ENCODE measurements at regions not wholly inside any gene's neighbourhood (a gene's known extent, or its start where the extent isn't known, plus 50 kb on each side); places are given as distances from the start of the nearest gene placed in this dataset.
"Not testable (repeated sequence)": the region's sequence is repeated elsewhere in the genome, so short reads cannot be mapped to it uniquely, and the experiment has no call there.

GRCh38 chr17:70677783-70678647 is 508.7 kb downstream of the KCNJ2 start:
- DNase-seq (ENCODE audit: low read depth in 3 of 3, low spot score in 2 of 3) = no peak

GRCh38 chr17:70678889-70679288 is 509.6 kb downstream of the KCNJ2 start:
- DNase-seq (ENCODE audit: low read depth in 3 of 3, low spot score in 2 of 3) = no peak

GRCh38 chr17:70683936-70684335 is 514.6 kb downstream of the KCNJ2 start:
- DNase-seq (ENCODE audit: low read depth in 3 of 3, low spot score in 2 of 3) = no peak

DNA sequence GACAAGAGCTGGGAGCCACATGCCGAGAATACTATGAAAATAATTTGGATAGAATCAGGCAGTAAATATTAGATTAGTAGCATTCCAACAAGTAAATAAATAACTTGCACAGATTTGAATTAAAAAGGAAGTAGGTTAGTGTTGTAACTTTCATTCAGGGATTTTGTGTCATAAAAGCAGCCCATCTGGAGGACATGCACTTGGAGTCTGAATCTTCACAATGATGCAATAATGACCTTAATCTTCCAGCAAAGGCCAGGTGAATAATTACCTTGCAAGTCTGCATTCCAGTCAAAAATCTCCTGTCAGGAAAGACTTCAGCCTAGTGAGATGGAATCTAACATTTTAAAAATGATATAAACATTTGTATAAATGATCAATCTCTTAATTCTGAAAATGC is 518.1 kb downstream of the KCNJ2 start:
- DNase-seq (ENCODE audit: low read depth in 3 of 3, low spot score in 2 of 3) = no peak

DNA sequence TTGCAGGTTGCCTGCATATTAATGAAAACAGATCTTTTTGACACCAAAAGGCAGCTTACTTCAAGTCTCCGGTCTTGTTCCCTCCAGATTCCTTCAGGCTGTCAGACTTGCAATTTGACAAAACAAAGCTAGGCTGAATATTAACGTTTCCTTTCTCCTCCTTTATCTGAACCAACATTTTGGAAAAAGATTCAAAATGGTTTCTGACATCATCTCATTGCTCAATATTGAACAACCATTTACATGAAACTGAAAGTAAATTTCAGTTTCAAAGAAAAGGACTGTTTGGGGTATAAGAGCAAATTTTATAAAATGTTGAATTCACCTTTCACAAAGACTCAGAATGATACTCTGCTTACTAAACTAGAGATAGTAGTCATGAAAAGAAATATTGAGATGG is 521.8 kb downstream of the KCNJ2 start:
- no peak for DNase-seq (ENCODE audit: low read depth in 3 of 3, low spot score in 2 of 3)

GRCh38 chr17:70699408-70699807 is 530.1 kb downstream of the KCNJ2 start:
- DNase-seq (ENCODE audit: low read depth in 3 of 3, low spot score in 2 of 3) = no peak

- no peak for DNase-seq (ENCODE audit: low read depth in 3 of 3, low spot score in 2 of 3)
These were observed 533.4 kb downstream of the KCNJ2 start for GRCh38 chr17:70702683-70703255.

DNA sequence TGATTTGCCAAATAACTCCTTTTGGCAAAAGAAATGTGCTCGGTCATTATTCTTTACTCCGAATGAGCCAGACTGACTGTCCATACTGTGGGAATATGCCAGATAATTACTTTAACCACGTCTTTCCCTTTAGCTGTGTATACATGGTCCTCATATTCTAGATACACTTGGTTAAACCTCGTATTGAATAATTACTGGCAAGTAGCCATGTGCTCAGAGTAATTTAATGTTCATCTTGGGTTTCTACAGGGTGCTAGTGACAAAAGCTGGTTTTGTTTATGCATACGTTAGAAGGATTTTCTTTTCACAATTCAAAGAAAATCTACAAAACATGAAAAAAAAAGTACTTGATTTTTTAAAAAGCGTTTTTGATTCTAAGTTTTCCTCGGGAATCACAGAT is 540.3 kb downstream of the KCNJ2 start:
- DNase-seq (ENCODE audit: low read depth in 3 of 3, low spot score in 2 of 3) = no peak

DNA sequence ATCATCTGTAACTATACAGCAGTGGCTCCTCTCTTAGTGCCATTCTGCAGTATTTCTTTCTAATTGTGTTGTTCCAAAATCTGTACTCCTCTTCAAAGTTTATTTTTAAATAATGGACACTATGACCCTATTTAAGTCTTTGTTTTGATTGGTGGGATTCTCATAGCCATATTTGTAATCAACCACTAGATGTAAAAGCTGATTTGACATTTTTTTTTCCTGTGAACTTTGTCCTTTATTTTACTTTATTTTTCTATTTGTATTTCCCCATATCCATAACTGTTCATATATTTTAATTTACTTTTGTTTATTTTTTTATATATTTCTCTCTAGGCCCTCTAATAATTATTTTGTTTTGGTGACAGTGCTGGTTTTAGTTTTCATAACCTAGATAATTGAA is 544.4 kb downstream of the KCNJ2 start:
- no peak for DNase-seq (ENCODE audit: low read depth in 3 of 3, low spot score in 2 of 3)

- no peak for DNase-seq (ENCODE audit: low read depth in 3 of 3, low spot score in 2 of 3)
These were observed 547.2 kb downstream of the KCNJ2 start for GRCh38 chr17:70716551-70716950.

DNA sequence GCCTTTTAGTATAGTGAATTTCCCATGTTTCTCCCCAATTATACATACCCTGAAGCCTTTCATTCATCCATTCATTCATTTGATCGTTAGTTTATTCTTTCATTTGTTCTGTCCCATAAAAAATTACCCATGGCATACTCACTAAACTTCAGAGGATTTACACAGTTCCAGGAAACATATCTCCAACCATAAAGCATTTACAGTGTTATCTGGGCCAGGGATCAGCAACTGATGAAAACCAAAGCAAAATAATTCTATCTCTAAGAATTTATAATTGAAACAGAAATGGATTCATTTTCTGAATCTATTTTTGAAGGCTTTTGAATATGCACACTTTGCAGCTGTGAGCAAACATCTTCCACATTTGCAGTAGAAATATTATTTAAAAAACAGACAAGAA is 547.7 kb downstream of the KCNJ2 start:
- no peak for DNase-seq (ENCODE audit: low read depth in 3 of 3, low spot score in 2 of 3)

- DNase-seq (ENCODE audit: low read depth in 3 of 3, low spot score in 2 of 3) = no peak
These were observed 567.1 kb downstream of the KCNJ2 start for GRCh38 chr17:70736375-70736957.

DNA sequence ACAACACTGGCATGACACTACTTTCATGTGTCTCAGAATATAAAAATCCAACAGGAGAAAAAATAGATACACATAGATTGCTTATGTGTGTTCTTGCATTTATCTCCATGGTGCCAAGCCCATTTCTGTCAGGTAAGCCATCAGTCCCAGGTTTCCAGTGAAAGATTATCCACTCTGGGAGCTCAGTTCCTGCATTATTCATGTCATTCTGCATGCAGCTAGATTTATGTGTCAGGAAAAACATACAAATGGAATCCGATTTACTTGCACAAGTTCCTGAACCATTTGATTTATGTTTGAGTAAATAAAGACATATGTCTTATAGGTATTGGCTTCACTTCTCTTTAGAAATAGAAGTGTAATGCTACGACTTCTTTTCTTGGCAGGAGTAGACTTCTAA is 569.7 kb downstream of the KCNJ2 start:
- no peak for DNase-seq (ENCODE audit: low read depth in 3 of 3, low spot score in 2 of 3)

- not testable (repeated sequence) for DNase-seq (ENCODE audit: low read depth in 3 of 3, low spot score in 2 of 3)
These were observed 577.2 kb downstream of the KCNJ2 start for GRCh38 chr17:70746574-70746973.

DNA sequence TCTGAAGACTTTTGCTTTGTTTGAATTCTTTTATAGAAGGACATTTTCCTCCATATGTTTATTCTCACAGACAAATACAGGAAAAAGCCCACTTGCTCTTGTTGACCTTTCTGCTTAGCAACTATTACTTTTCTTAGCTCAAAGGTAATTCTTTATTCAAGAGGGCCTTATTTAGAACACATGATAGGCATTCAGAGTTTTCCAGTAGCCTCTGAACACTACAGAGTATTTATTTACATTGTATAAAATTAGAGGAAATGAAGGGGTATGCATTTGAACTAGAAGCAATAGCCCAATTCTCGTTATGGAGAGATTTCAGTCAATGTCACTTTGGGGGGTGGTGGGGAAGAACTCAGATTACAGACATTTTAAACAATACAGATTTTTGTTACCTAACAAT is 581.7 kb downstream of the KCNJ2 start:
- DNase-seq (ENCODE audit: low read depth in 3 of 3, low spot score in 2 of 3) = no peak

DNA sequence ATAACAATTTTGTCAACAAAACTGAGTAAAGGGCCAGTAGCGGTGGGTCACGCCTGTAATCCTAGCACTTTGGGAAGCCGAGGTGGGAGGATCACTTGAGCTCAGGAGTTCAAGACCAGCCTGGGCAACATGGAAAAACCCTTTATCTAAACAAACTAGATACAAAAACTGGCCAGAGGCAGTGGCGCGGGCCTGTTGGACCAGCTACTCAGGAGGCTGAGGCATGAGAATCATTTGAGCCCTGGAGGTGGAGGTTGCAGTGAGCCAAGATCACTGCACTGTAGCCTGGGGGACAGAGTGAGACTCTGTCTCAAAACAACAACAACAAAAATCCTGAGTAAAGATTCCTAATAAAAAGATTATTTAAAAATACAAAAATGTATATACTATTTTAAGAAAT is 583.1 kb downstream of the KCNJ2 start:
- DNase-seq (ENCODE audit: low read depth in 3 of 3, low spot score in 2 of 3) = not testable (repeated sequence)

- no peak for DNase-seq (ENCODE audit: low read depth in 3 of 3, low spot score in 2 of 3)
These were observed 583.7 kb downstream of the KCNJ2 start for GRCh38 chr17:70752966-70753467.

DNA sequence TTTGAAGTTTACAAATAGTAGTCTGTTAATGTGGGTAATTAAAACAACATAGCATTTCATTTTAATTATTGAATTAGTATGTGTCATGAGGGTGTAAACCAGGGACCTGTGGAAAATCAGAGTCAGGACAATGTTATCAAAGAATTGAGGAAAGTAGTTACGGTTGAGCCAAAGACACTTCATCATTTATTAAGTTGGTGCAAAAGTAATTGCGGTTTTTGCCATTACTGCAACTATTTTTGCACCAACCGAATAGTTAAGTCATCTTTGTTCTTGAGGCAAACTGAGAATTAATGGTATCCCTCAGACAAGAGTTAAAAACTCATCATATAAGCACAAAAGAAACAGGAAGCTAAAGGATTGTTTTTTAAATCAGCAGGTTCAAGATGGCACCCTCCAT is 593.7 kb downstream of the KCNJ2 start:
- DNase-seq (ENCODE audit: low read depth in 3 of 3, low spot score in 2 of 3) = no peak

GRCh38 chr17:70767102-70767701 is 597.9 kb downstream of the KCNJ2 start:
- DNase-seq (ENCODE audit: low read depth in 3 of 3, low spot score in 2 of 3) = peak in 1 of 3 donors; percentile 27

DNA sequence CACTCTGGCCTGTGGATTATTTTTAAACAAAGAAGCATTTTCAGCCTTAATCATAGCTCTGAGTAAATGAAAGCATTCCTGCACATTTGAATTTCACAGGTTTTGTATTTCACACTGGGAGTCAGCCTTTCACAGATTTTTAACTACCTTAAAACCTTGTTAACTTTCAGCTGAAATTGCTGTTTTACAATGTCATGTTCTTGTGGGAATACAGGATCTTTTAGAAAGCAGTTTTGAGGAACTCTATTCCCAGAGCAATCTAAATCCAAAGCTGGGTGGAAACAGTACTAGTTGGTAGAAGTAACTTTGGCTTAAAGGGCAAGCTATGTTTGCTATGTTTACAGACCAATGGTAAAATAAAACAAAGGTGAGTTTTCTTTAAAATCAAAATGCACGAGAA is 600.6 kb downstream of the KCNJ2 start:
- no peak for DNase-seq (ENCODE audit: low read depth in 3 of 3, low spot score in 2 of 3)

GRCh38 chr17:70771804-70772386 is 602.6 kb downstream of the KCNJ2 start:
- DNase-seq (ENCODE audit: low read depth in 3 of 3, low spot score in 2 of 3) = no peak
